WI38 (cell line): ENCODE measurements at regions not wholly inside any gene's neighbourhood (a gene's known extent, or its start where the extent isn't known, plus 50 kb on each side); places are given as distances from the start of the nearest gene placed in this dataset.

ENCODE experiments used
- H3K4me3 ChIP-seq: 2 replicates; pipeline ENCODE4 v1.5.1; 2011; ENCODE audit warnings: low read depth, mild to moderate bottlenecking, control low read depth, low read length
- CTCF ChIP-seq: IDR thresholded peaks from 2 replicates; pipeline ENCODE4 v1.5.1; 2012; ENCODE audit warnings: low read depth, mild to moderate bottlenecking, control low read depth, low read length

- H3K4me3 ChIP-seq, result no peak overlapping the region
- TF ChIP-seq CTCF, result no peak
Measured at GRCh38 chr11:80814813-80815212, 1374.0 kb upstream of the TENM4 start.

- no peak overlapping the region for H3K4me3 ChIP-seq
- no peak for TF ChIP-seq CTCF
Measured at GRCh38 chr11:80810695-80811094, 1369.9 kb upstream of the TENM4 start.

GRCh38 chr11:80798174-80798573, 1357.3 kb upstream of the TENM4 start:
- TF ChIP-seq CTCF, result no peak
- no peak overlapping the region for H3K4me3 ChIP-seq

- no peak for TF ChIP-seq CTCF
- no peak overlapping the region for H3K4me3 ChIP-seq
Measured at GRCh38 chr11:80783561-80783960, 1342.7 kb upstream of the TENM4 start.

GRCh38 chr11:80782135-80782885, 1341.5 kb upstream of the TENM4 start:
- H3K4me3 ChIP-seq, result no peak overlapping the region
- TF ChIP-seq CTCF, result no peak

GRCh38 chr11:80779905-80780605, 1339.2 kb upstream of the TENM4 start:
- no peak for TF ChIP-seq CTCF
- H3K4me3 ChIP-seq, result no peak overlapping the region

GRCh38 chr11:80778941-80779340, 1338.1 kb upstream of the TENM4 start:
- H3K4me3 ChIP-seq, result no peak overlapping the region
- no peak for TF ChIP-seq CTCF
